MM.1S (cell line): ENCODE measurements at regions not wholly inside any gene's neighbourhood (a gene's known extent, or its start where the extent isn't known, plus 50 kb on each side); places are given as distances from the start of the nearest gene placed in this dataset.

ENCODE experiments used
- DNase-seq: peaks from one replicate; pipeline ENCODE4 v3.0.0-alpha.2; 2015
- H2AFZ ChIP-seq: fragments of 300-600 bp; sonication (generic); 2 replicates; pipeline ENCODE4 v1.6.0; 2016; ENCODE audit warnings: antibody characterized with exemption, low read length
- H3F3A ChIP-seq: fragments of 300-600 bp; sonication (generic); 2 replicates; pipeline ENCODE4 v1.6.1; 2016; ENCODE audit warnings: mild to moderate bottlenecking, antibody characterized with exemption, low read length, moderate library complexity, mixed read lengths; ENCODE audit not compliant: insufficient read depth
- H3K27ac ChIP-seq: fragments of 300-600 bp; sonication (generic); 2 replicates; pipeline ENCODE4 v1.5.1; 2016; ENCODE audit warnings: mild to moderate bottlenecking, low read length
- H3K27me3 ChIP-seq: fragments of 300-600 bp; sonication (generic); replicated peaks from 2 replicates; pipeline ENCODE4 v1.6.0; 2016; ENCODE audit warnings: low read length; ENCODE audit not compliant: insufficient read depth
- H3K36me3 ChIP-seq: fragments of 300-600 bp; sonication (generic); replicated peaks from 2 replicates; pipeline ENCODE4 v1.6.1; 2016; ENCODE audit warnings: mild to moderate bottlenecking, low read length, mixed read lengths; ENCODE audit not compliant: insufficient read depth
- H3K4me1 ChIP-seq: fragments of 300-600 bp; sonication (generic); 2 replicates; pipeline ENCODE4 v1.6.1; 2016; ENCODE audit warnings: low read length, mixed read lengths
- H3K4me2 ChIP-seq: fragments of 300-600 bp; sonication (generic); 2 replicates; pipeline ENCODE4 v1.6.0; 2016; ENCODE audit warnings: low read depth, low read length
- H3K4me3 ChIP-seq: fragments of 300-600 bp; sonication (generic); 2 replicates; pipeline ENCODE4 v1.5.1; 2016; ENCODE audit warnings: low read length, mixed read lengths
- H3K79me2 ChIP-seq: fragments of 300-600 bp; sonication (generic); 2 replicates; pipeline ENCODE4 v1.6.1; 2016; ENCODE audit warnings: mixed run types, low read length, mixed read lengths
- H3K9ac ChIP-seq: fragments of 300-600 bp; sonication (generic); 2 replicates; pipeline ENCODE4 v1.6.1; 2016; ENCODE audit warnings: low read length, mixed read lengths
- H3K9me2 ChIP-seq: fragments of 300-600 bp; sonication (generic); replicated peaks from 2 replicates; pipeline ENCODE4 v1.6.1; 2016; ENCODE audit warnings: mild to moderate bottlenecking, low read length, mixed read lengths; ENCODE audit not compliant: insufficient read depth
- H3K9me3 ChIP-seq: fragments of 300-600 bp; sonication (generic); replicated peaks from 2 replicates; pipeline ENCODE4 v1.6.1; 2016; ENCODE audit warnings: mild to moderate bottlenecking, low read length, mixed read lengths; ENCODE audit not compliant: insufficient read depth
- H4K20me1 ChIP-seq: fragments of 300-600 bp; sonication (generic); 2 replicates; pipeline ENCODE4 v1.6.1; 2016; ENCODE audit warnings: mild to moderate bottlenecking, low read length, moderate library complexity, mixed read lengths; ENCODE audit not compliant: insufficient read depth
- EZH2 ChIP-seq: fragments of 300-600 bp; sonication (generic); optimal IDR thresholded peaks from 2 replicates; pipeline ENCODE3; 2017; ENCODE audit warnings: low read depth, mild to moderate bottlenecking, antibody characterized with exemption, low read length, mixed read lengths
- EZH2phosphoT487 ChIP-seq: fragments of 300-600 bp; sonication (generic); IDR thresholded peaks from 2 replicates; pipeline ENCODE4 v1.6.1; 2018; ENCODE audit warnings: antibody characterized with exemption, low read length
- TF ChIP-seq, protein P1 (sequence below): fragments of 300-600 bp; sonication (generic); IDR thresholded peaks from 2 replicates; pipeline ENCODE4 v1.5.1; 2016; ENCODE audit warnings: antibody characterized with exemption, low read length, mixed read lengths

DNA sequence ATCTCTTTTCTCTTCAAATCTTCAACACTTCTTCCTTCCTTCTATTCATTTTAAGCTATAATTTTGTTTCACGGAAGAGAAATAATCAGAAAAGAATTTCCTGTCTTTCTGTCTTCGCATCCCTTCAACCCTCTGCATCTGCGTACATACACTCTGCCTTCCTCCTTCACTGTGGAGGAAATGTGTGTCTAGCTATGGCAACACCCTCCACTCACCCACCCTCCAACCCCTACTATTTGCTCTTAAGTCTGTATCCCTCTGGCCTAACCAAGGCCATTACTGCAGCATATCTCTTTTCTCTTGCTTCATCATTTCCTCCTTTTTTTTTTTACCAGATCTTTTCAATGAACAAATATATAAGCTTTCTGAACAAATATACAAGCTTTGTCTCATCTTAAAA is 105.7 kb upstream of the NUDT12 start:
- H3K4me2 ChIP-seq, result no peak overlapping the region
- H2AFZ ChIP-seq, result no peak overlapping the region
- H3K27me3 ChIP-seq, result no peaks in the 10 kb centered on the region
- H3K4me3 ChIP-seq, result no peak overlapping the region
- H3K9me3 ChIP-seq, result no peaks in the 10 kb centered on the region
- H3K9me2 ChIP-seq, result no peaks in the 10 kb centered on the region
- DNase-seq, result no peak
- H3K4me1 ChIP-seq, result no peaks in the 10 kb centered on the region
- H3K79me2 ChIP-seq, result no peaks in the 10 kb centered on the region
- H3K9ac ChIP-seq, result no peak overlapping the region
- no peak for TF ChIP-seq EZH2phosphoT487
- TF ChIP-seq EZH2, result no peak
- TF ChIP-seq, protein P1, sequence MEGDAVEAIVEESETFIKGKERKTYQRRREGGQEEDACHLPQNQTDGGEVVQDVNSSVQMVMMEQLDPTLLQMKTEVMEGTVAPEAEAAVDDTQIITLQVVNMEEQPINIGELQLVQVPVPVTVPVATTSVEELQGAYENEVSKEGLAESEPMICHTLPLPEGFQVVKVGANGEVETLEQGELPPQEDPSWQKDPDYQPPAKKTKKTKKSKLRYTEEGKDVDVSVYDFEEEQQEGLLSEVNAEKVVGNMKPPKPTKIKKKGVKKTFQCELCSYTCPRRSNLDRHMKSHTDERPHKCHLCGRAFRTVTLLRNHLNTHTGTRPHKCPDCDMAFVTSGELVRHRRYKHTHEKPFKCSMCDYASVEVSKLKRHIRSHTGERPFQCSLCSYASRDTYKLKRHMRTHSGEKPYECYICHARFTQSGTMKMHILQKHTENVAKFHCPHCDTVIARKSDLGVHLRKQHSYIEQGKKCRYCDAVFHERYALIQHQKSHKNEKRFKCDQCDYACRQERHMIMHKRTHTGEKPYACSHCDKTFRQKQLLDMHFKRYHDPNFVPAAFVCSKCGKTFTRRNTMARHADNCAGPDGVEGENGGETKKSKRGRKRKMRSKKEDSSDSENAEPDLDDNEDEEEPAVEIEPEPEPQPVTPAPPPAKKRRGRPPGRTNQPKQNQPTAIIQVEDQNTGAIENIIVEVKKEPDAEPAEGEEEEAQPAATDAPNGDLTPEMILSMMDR, result no peak
- no peaks in the 10 kb centered on the region for H4K20me1 ChIP-seq
- H3K27ac ChIP-seq, result no peak overlapping the region
- no peaks in the 10 kb centered on the region for H3F3A ChIP-seq
- H3K36me3 ChIP-seq, result no peaks in the 10 kb centered on the region

DNA sequence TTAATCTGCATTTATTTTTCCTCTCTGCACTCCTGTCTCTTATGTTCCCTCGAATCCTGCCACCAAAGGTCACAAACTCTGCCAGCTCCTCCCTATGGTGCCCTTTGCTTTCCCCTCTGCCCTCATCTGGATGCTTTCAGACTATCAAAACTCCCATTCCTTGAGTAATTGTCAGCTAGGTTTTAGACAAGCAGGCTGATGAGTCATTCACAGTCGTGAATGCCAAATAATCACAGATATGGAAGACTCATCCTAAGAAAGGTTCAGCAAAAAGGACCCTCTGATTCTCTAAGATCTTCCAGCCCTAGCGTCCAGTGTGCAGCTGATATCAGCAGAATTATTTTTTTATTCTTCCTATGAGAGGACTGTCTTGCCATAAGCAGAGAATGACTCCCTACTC is 104.5 kb upstream of the NUDT12 start:
- Histone ChIP-seq H3K36me3 (no peaks in the 10 kb centered on the region), H3K9ac (no peak overlapping the region), H3K4me1 (no peaks in the 10 kb centered on the region), H3K27me3 (no peaks in the 10 kb centered on the region), H3K79me2 (no peaks in the 10 kb centered on the region), H3F3A (no peaks in the 10 kb centered on the region), H3K4me3 (no peak overlapping the region), H4K20me1 (no peaks in the 10 kb centered on the region), H3K4me2 (no peak overlapping the region), H3K27ac (no peak overlapping the region), H3K9me3 (no peaks in the 10 kb centered on the region), H2AFZ (no peak overlapping the region), H3K9me2 (no peaks in the 10 kb centered on the region)
- DNase-seq, result no peak
- no peak for TF ChIP-seq EZH2
- TF ChIP-seq, protein P1, result no peak
- TF ChIP-seq EZH2phosphoT487, result no peak

DNA sequence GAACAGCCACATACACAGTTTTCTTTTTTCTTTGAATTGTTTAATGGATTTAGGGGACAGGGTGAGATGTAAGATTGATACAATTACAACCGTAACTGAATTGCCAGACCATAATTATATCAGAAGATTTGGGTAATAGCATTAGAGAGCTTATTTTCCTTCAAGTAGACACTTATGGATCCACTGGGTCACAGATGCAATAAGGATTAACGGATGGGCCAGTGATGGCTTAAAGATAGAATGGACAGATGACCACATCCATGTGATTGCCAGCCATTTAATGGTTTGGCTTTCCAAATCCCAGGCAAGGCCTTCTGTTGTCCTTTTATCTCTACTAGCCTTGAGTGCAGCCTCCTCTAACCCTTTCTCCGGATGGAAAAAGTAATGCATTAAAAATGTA is 94.7 kb upstream of the NUDT12 start:
- H3K4me3 ChIP-seq, result no peak overlapping the region
- no peaks in the 10 kb centered on the region for H3K4me1 ChIP-seq
- no peaks in the 10 kb centered on the region for H3K79me2 ChIP-seq
- H3K36me3 ChIP-seq, result no peaks in the 10 kb centered on the region
- H2AFZ ChIP-seq, result no peak overlapping the region
- no peak for DNase-seq
- no peaks in the 10 kb centered on the region for H3F3A ChIP-seq
- TF ChIP-seq, protein P1, result no peak
- TF ChIP-seq EZH2 (no peak), EZH2phosphoT487 (no peak)
- H3K27ac ChIP-seq, result no peak overlapping the region
- H3K27me3 ChIP-seq, result no peaks in the 10 kb centered on the region
- no peak overlapping the region for H3K9ac ChIP-seq
- no peaks in the 10 kb centered on the region for H3K9me2 ChIP-seq
- no peaks in the 10 kb centered on the region for H4K20me1 ChIP-seq
- no peaks in the 10 kb centered on the region for H3K9me3 ChIP-seq
- no peak overlapping the region for H3K4me2 ChIP-seq

DNA sequence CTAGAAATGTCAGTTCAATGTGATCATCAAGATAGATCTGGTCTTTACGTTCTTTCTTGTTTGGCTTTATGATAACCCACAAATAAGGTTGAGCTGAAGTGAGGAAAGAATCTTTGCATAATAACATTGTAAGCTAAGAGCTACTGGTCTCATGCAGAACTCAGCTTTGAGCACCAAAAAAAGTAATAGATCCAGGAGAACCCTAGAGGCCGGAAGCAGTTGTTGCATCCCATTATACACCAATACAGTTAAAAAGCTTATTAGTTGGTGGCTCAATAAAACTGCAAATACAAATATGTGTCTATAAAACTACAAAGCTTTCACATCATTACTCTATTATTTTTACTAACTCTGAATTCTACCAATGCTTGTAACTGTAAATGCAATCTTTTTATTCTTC is 85.5 kb upstream of the NUDT12 start:
- TF ChIP-seq EZH2phosphoT487, result no peak
- TF ChIP-seq, protein P1, result no peak
- no peak for TF ChIP-seq EZH2
- no peaks in the 10 kb centered on the region for H3K9me2 ChIP-seq
- H3K4me3 ChIP-seq, result no peak overlapping the region
- no peaks in the 10 kb centered on the region for H4K20me1 ChIP-seq
- H3K9me3 ChIP-seq, result no peaks in the 10 kb centered on the region
- H3K36me3 ChIP-seq, result no peaks in the 10 kb centered on the region
- no peak overlapping the region for H3K4me2 ChIP-seq
- no peak overlapping the region for H2AFZ ChIP-seq
- H3K79me2 ChIP-seq, result no peaks in the 10 kb centered on the region
- no peak for DNase-seq
- no peaks in the 10 kb centered on the region for H3K27me3 ChIP-seq
- H3K4me1 ChIP-seq, result no peaks in the 10 kb centered on the region
- H3K27ac ChIP-seq, result no peak overlapping the region
- H3K9ac ChIP-seq, result no peak overlapping the region
- H3F3A ChIP-seq, result no peaks in the 10 kb centered on the region
